GM19395 (cell line): ENCODE measurements at regions not wholly inside any gene's neighbourhood (a gene's known extent, or its start where the extent isn't known, plus 50 kb on each side); places are given as distances from the start of the nearest gene placed in this dataset.
"Not testable (repeated sequence)": the region's sequence is repeated elsewhere in the genome, so short reads cannot be mapped to it uniquely, and the experiment has no call there.

Experiments used
- ATAC-seq: cut with Tn5 transposase; IDR thresholded peaks from one replicate; pipeline ENCODE4 v1.9.1; 2021; ENCODE audit warnings: mild to moderate bottlenecking, moderate library complexity; ENCODE audit not compliant: unreplicated experiment

GRCh38 chr4:72786401-72786990 is 217.5 kb upstream of the ADAMTS3 start:
- no peak for ATAC-seq

GRCh38 chr4:72779241-72779640 is 210.2 kb upstream of the ADAMTS3 start:
- ATAC-seq = no peak

- ATAC-seq = no peak
These were observed 208.4 kb upstream of the ADAMTS3 start for GRCh38 chr4:72777436-72777835.

- ATAC-seq = no peak
These were observed 201.7 kb upstream of the ADAMTS3 start for GRCh38 chr4:72770708-72771107.

GRCh38 chr4:72768364-72768763 is 199.3 kb upstream of the ADAMTS3 start:
- no peak for ATAC-seq

- ATAC-seq = no peak
These were observed 198.7 kb upstream of the ADAMTS3 start for GRCh38 chr4:72767618-72768302.

GRCh38 chr4:72765788-72766187 is 196.8 kb upstream of the ADAMTS3 start:
- not testable (repeated sequence) for ATAC-seq

GRCh38 chr4:72761368-72762038 is 192.5 kb upstream of the ADAMTS3 start:
- no peak for ATAC-seq

GRCh38 chr4:72753414-72753813 is 184.4 kb upstream of the ADAMTS3 start:
- not testable (repeated sequence) for ATAC-seq

- no peak for ATAC-seq
These were observed 175.2 kb upstream of the ADAMTS3 start for GRCh38 chr4:72744103-72744725.

- ATAC-seq = no peak
These were observed 174.1 kb upstream of the ADAMTS3 start for GRCh38 chr4:72743078-72743477.

- ATAC-seq = no peak
These were observed 146.3 kb upstream of the ADAMTS3 start for GRCh38 chr4:72715299-72715698.

- ATAC-seq = no peak
These were observed 145.7 kb upstream of the ADAMTS3 start for GRCh38 chr4:72714482-72715279.

GRCh38 chr4:72712997-72713396 is 144.0 kb upstream of the ADAMTS3 start:
- ATAC-seq = no peak

- ATAC-seq = no peak
These were observed 140.5 kb upstream of the ADAMTS3 start for GRCh38 chr4:72709475-72709874.

- no peak for ATAC-seq
These were observed 137.7 kb upstream of the ADAMTS3 start for GRCh38 chr4:72706684-72707083.

GRCh38 chr4:72704925-72705640 is 136.1 kb upstream of the ADAMTS3 start:
- not testable (repeated sequence) for ATAC-seq

GRCh38 chr4:72702948-72703347 is 133.9 kb upstream of the ADAMTS3 start:
- ATAC-seq = no peak

GRCh38 chr4:72701987-72702819 is 133.2 kb upstream of the ADAMTS3 start:
- ATAC-seq = peak; percentile 89
